GM23248 (cell line): ENCODE measurements at regions not wholly inside any gene's neighbourhood (a gene's known extent, or its start where the extent isn't known, plus 50 kb on each side); places are given as distances from the start of the nearest gene placed in this dataset.

Source experiments
- DNase-seq: peaks from one replicate; pipeline ENCODE4 v3.0.0-alpha.2; 2015
- H2AFZ ChIP-seq: fragments of 200-600 bp; sonication (generic); 2 replicates; pipeline ENCODE4 v1.6.1; 2016; ENCODE audit warnings: antibody characterized with exemption
- H3F3A ChIP-seq: fragments of 200-600 bp; sonication (generic); 2 replicates; pipeline ENCODE4 v1.6.1; 2016; ENCODE audit warnings: mild to moderate bottlenecking, antibody characterized with exemption, mixed run types; ENCODE audit not compliant: insufficient read depth
- H3K27ac ChIP-seq: fragments of 200-600 bp; sonication (generic); 2 replicates; pipeline ENCODE4 v1.5.1; 2016; ENCODE audit warnings: mild to moderate bottlenecking
- H3K27me3 ChIP-seq: fragments of 200-600 bp; sonication (generic); replicated peaks from 2 replicates; pipeline ENCODE4 v1.6.1; 2016; ENCODE audit warnings: mild to moderate bottlenecking; ENCODE audit not compliant: insufficient read depth
- H3K36me3 ChIP-seq: fragments of 200-600 bp; sonication (generic); 2 replicates; pipeline ENCODE4 v1.6.1; 2016; ENCODE audit warnings: low read depth, mild to moderate bottlenecking
- H3K4me1 ChIP-seq: fragments of 200-600 bp; sonication (generic); 2 replicates; pipeline ENCODE4 v1.6.1; 2016; ENCODE audit warnings: mild to moderate bottlenecking; ENCODE audit not compliant: insufficient read depth
- H3K4me2 ChIP-seq: fragments of 200-600 bp; sonication (generic); one replicate; pipeline ENCODE4 v1.6.1; 2016; ENCODE audit warnings: mild to moderate bottlenecking; ENCODE audit not compliant: unreplicated experiment
- H3K4me3 ChIP-seq: fragments of 200-600 bp; sonication (generic); 2 replicates; pipeline ENCODE4 v1.5.1; 2016; ENCODE audit warnings: mild to moderate bottlenecking
- H3K79me2 ChIP-seq: fragments of 200-600 bp; sonication (generic); 2 replicates; pipeline ENCODE4 v1.6.1; 2016; ENCODE audit warnings: mild to moderate bottlenecking; ENCODE audit not compliant: insufficient read depth
- H3K9ac ChIP-seq: fragments of 200-600 bp; sonication (generic); 2 replicates; pipeline ENCODE4 v1.6.1; 2016; ENCODE audit warnings: mild to moderate bottlenecking
- H3K9me2 ChIP-seq: fragments of 200-600 bp; sonication (generic); 2 replicates; pipeline ENCODE4 v1.6.1; 2016; ENCODE audit warnings: mixed run types, mild to moderate bottlenecking, moderate library complexity; ENCODE audit not compliant: insufficient read depth
- H3K9me3 ChIP-seq: fragments of 200-600 bp; sonication (generic); one replicate; pipeline ENCODE4 v1.6.1; 2017; ENCODE audit warnings: low read depth
- H4K20me1 ChIP-seq: fragments of 200-600 bp; sonication (generic); 2 replicates; pipeline ENCODE4 v1.6.0; 2016; ENCODE audit not compliant: insufficient read depth
- EZH2 ChIP-seq: fragments of 200-600 bp; sonication (generic); IDR thresholded peaks from 2 replicates; pipeline ENCODE4 v1.6.1; 2018; ENCODE audit warnings: antibody characterized with exemption, mild to moderate bottlenecking; ENCODE audit not compliant: insufficient read depth, poor library complexity, severe bottlenecking
- EZH2phosphoT487 ChIP-seq: fragments of 200-600 bp; sonication (generic); IDR thresholded peaks from 2 replicates; pipeline ENCODE4 v1.6.1; 2018; ENCODE audit warnings: antibody characterized with exemption, moderate library complexity, mild to moderate bottlenecking, low read depth; ENCODE audit not compliant: insufficient read depth
- WGBS, 2 experiments: methylation state at CpG; one replicate each; pipeline ENCODE4 v1.1.6; 2015 to 2017; ENCODE audit warnings: low lambda C conversion rate in 2 of 2, low coverage in 1 of 2; ENCODE audit errors: missing lambda C conversion rate in 2 of 2; 5-methylcytosine and 5-hydroxymethylcytosine counted together
- in situ Hi-C: fragments of 300-500 bp; cut with MboI; formaldehyde crosslinking; loops from 2 replicates; pipeline ENCODE4 v1.15.0; 2020

DNA sequence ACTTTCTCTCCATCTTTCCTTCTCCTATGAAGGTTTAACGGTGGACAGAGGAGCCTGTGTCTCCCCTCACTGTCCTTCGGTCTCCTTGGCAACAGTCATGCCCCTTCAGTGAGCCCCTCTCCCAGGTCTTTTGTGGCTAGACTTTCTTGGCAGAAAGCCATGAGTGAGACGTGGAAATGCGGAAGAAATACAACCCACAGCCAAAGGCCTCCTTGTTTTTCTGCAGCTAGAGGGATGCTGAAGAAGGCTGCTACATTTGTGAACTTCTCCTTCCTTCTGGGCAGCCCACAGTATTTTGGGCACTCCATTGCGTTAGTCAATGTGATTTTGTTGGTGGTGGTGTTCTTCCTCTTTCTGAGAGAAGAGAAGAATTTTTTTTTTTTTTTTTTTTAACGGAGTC is 333.7 kb upstream of the PODXL start:
- H3K9me2 ChIP-seq: no peaks in the 10 kb centered on the region

GRCh38 chr7:131889572-131890150 is 333.2 kb upstream of the PODXL start:
- no peaks in the 10 kb centered on the region for H3K9me3 ChIP-seq
- H3F3A ChIP-seq: peaks cover 12% of the 10 kb centered on the region
- no peaks in the 10 kb centered on the region for H3K79me2 ChIP-seq
- no peak overlapping the region for H3K4me2 ChIP-seq
- in situ Hi-C loops: no loop called here
- 85 to 95% methylated on average over 4 of the region's 4 CpGs for WGBS, 2 experiments
- H3K4me1 ChIP-seq: peaks cover 17% of the 10 kb centered on the region
- no peak overlapping the region for H3K9ac ChIP-seq
- DNase-seq: no peak
- H3K4me3 ChIP-seq: no peak overlapping the region
- no peak overlapping the region for H2AFZ ChIP-seq
- no peaks in the 10 kb centered on the region for H3K36me3 ChIP-seq
- TF ChIP-seq EZH2 (no peak), EZH2phosphoT487 (no peak)
- peaks cover 9% of the 10 kb centered on the region; the same call in 1 of the 2 replicates for H3K27me3 ChIP-seq
- H4K20me1 ChIP-seq: no peaks in the 10 kb centered on the region
- no peak overlapping the region for H3K27ac ChIP-seq
- no peaks in the 10 kb centered on the region for H3K9me2 ChIP-seq

More for the DNA sequence above, 333.7 kb upstream of the PODXL start:
- in situ Hi-C loops: no loop called here
- WGBS, 2 experiments: 76 to 78% methylated on average over 6 of the region's 6 CpGs
- Histone ChIP-seq H3K27ac (no peak overlapping the region), H3K79me2 (no peaks in the 10 kb centered on the region), H3K4me1 (peaks cover 22% of the 10 kb centered on the region), H3K4me2 (no peak overlapping the region), H3F3A (peaks cover 17% of the 10 kb centered on the region), H3K36me3 (no peaks in the 10 kb centered on the region), H2AFZ (no peak overlapping the region), H3K9ac (no peak overlapping the region), H4K20me1 (no peaks in the 10 kb centered on the region), H3K9me3 (no peaks in the 10 kb centered on the region), H3K27me3 (peaks cover 9% of the 10 kb centered on the region; the same call in 1 of the 2 replicates), H3K4me3 (no peak overlapping the region)
- DNase-seq: no peak
- TF ChIP-seq EZH2phosphoT487 (no peak), EZH2 (no peak)

- no peak overlapping the region for H3K9ac ChIP-seq
- H3K4me3 ChIP-seq: no peak overlapping the region
- in situ Hi-C loops: no loop called here
- TF ChIP-seq EZH2phosphoT487 (no peak), EZH2 (no peak)
- H2AFZ ChIP-seq: no peak overlapping the region
- H3K79me2 ChIP-seq: no peaks in the 10 kb centered on the region
- H3K9me2 ChIP-seq: no peaks in the 10 kb centered on the region
- no peak for DNase-seq
- no peaks in the 10 kb centered on the region for H3K9me3 ChIP-seq
- WGBS, 2 experiments: 27 to 44% methylated on average over 2 of the region's 2 CpGs
- H4K20me1 ChIP-seq: no peaks in the 10 kb centered on the region
- H3F3A ChIP-seq: no peaks in the 10 kb centered on the region
- no peaks in the 10 kb centered on the region for H3K36me3 ChIP-seq
- no peaks in the 10 kb centered on the region for H3K4me1 ChIP-seq
- peaks cover 14% of the 10 kb centered on the region for H3K27me3 ChIP-seq
- H3K4me2 ChIP-seq: no peak overlapping the region
- no peak overlapping the region for H3K27ac ChIP-seq
Measured at GRCh38 chr7:131883769-131884168, 327.3 kb upstream of the PODXL start.

DNA sequence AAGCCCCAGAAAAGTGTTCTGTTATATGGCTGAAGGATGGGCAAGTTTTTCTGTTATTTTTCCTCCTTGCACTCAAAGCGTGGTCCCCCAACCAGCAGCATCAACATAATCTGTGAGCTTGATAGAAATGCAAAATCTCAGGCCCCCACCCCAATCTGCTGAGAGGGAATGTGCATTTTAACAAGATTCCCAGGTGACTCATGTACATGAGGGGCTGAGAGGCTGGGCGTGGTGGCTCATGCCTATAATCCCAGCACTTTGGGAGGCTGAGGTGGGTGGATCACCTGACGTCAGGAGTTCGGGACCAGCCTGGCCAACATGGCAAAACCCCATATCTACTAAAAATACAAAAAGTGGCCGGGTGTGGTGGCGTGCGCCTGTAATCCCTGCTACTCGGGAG is 326.8 kb upstream of the PODXL start:
- H3K9me2 ChIP-seq: no peaks in the 10 kb centered on the region
- 45 to 47% methylated on average over 8 of the region's 8 CpGs for WGBS, 2 experiments

DNA sequence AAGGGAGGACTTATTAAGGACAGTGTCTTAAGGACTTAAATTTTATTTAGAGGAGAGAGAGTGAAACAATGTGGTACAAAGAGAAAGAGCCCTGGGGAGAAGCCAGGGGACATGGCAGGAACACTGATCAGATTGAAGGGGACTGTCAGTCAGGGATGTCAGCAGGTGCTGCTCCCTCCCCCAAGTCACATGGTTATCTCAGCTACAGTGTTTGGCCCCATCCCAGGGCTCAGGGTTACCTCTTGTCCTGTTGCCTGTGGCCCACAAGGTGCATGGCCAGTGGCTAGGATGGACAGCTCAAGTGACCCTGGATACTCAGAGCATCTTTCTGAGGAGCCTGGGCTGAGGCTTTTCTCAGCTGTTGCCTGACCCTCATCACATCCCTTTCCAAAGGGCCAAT is 325.9 kb upstream of the PODXL start:
- Histone ChIP-seq H3K4me1 (no peaks in the 10 kb centered on the region), H3K9ac (no peak overlapping the region), H3K36me3 (no peaks in the 10 kb centered on the region), H3K9me3 (no peaks in the 10 kb centered on the region), H3K4me2 (no peak overlapping the region), H3K9me2 (no peaks in the 10 kb centered on the region), H3F3A (no peaks in the 10 kb centered on the region), H3K4me3 (no peak overlapping the region), H4K20me1 (no peaks in the 10 kb centered on the region), H2AFZ (no peak overlapping the region), H3K27ac (no peak overlapping the region), H3K27me3 (peaks cover 14% of the 10 kb centered on the region), H3K79me2 (no peaks in the 10 kb centered on the region)
- no peak for TF ChIP-seq EZH2
- TF ChIP-seq EZH2phosphoT487: no peak
- in situ Hi-C loops: no loop called here
- DNase-seq: no peak

More for the DNA sequence above, 326.8 kb upstream of the PODXL start:
- no peak overlapping the region for H3K27ac ChIP-seq
- DNase-seq: no peak
- in situ Hi-C loops: no loop called here
- H3K4me3 ChIP-seq: no peak overlapping the region
- H3K36me3 ChIP-seq: no peaks in the 10 kb centered on the region
- no peak overlapping the region for H3K4me2 ChIP-seq
- no peaks in the 10 kb centered on the region for H3K4me1 ChIP-seq
- no peaks in the 10 kb centered on the region for H4K20me1 ChIP-seq
- H3K79me2 ChIP-seq: no peaks in the 10 kb centered on the region
- peaks cover 14% of the 10 kb centered on the region for H3K27me3 ChIP-seq
- H2AFZ ChIP-seq: no peak overlapping the region
- TF ChIP-seq EZH2phosphoT487 (no peak), EZH2 (no peak)
- H3K9me3 ChIP-seq: no peaks in the 10 kb centered on the region
- no peak overlapping the region for H3K9ac ChIP-seq
- H3F3A ChIP-seq: no peaks in the 10 kb centered on the region
